T-helper 2 cell treated with Interferon-gamma antibody and Interleukin-4, amounts not matched to agents 5 μg/mL and 100 μg/mL, for 36 hours (primary cell): ENCODE measurements at regions not wholly inside any gene's neighbourhood (a gene's known extent, or its start where the extent isn't known, plus 50 kb on each side); places are given as distances from the start of the nearest gene placed in this dataset.

Experiments
- DNase-seq: peaks from one replicate; pipeline ENCODE4 v3.0.0; 2021; ENCODE audit warnings: low spot score
- H3K27ac Mint-ChIP-seq: one replicate; pipeline ENCODE4 v1.8.0; 2021; ENCODE audit warnings: mild to moderate bottlenecking, mixed read lengths
- H3K27me3 Mint-ChIP-seq: one replicate; pipeline ENCODE4 v1.8.0; 2021; ENCODE audit warnings: low read depth, mixed read lengths
- H3K36me3 Mint-ChIP-seq: one replicate; pipeline ENCODE4 v1.8.0; 2021; ENCODE audit warnings: low read depth, mixed read lengths
- H3K4me1 Mint-ChIP-seq: one replicate; pipeline ENCODE4 v1.8.0; 2021; ENCODE audit warnings: low read depth, mixed read lengths
- H3K4me3 Mint-ChIP-seq: one replicate; pipeline ENCODE4 v1.8.0; 2022; ENCODE audit warnings: mild to moderate bottlenecking, moderate library complexity, mixed read lengths
- H3K9me3 Mint-ChIP-seq: one replicate; pipeline ENCODE4 v1.8.0; 2021; ENCODE audit warnings: mixed read lengths

GRCh38 chr1:208298593-208299269 lies 54.5 kb upstream of the PLXNA2 start:
- peaks cover 7% of the 10 kb centered on the region for H3K27me3 Mint-ChIP-seq
- H3K9me3 Mint-ChIP-seq = no peaks in the 10 kb centered on the region
- no peaks in the 10 kb centered on the region for H3K36me3 Mint-ChIP-seq
- H3K4me3 Mint-ChIP-seq = no peak overlapping the region
- H3K4me1 Mint-ChIP-seq = no peaks in the 10 kb centered on the region
- DNase-seq = no peak
- no peak overlapping the region for H3K27ac Mint-ChIP-seq

GRCh38 chr1:208300084-208300770 lies 56.0 kb upstream of the PLXNA2 start:
- Mint-ChIP-seq H3K4me1 (no peaks in the 10 kb centered on the region), H3K27me3 (peaks cover 5% of the 10 kb centered on the region), H3K27ac (no peak overlapping the region), H3K4me3 (no peak overlapping the region), H3K9me3 (no peaks in the 10 kb centered on the region), H3K36me3 (no peaks in the 10 kb centered on the region)
- DNase-seq = no peak

- peaks cover 3% of the 10 kb centered on the region for H3K27me3 Mint-ChIP-seq
- no peaks in the 10 kb centered on the region for H3K4me1 Mint-ChIP-seq
- DNase-seq = no peak
- no peak overlapping the region for H3K4me3 Mint-ChIP-seq
- no peaks in the 10 kb centered on the region for H3K9me3 Mint-ChIP-seq
- H3K36me3 Mint-ChIP-seq = no peaks in the 10 kb centered on the region
- no peak overlapping the region for H3K27ac Mint-ChIP-seq
Observed at GRCh38 chr1:208302699-208303238, 58.6 kb upstream of the PLXNA2 start.

- H3K9me3 Mint-ChIP-seq = no peaks in the 10 kb centered on the region
- no peak overlapping the region for H3K4me3 Mint-ChIP-seq
- DNase-seq = no peak
- no peaks in the 10 kb centered on the region for H3K4me1 Mint-ChIP-seq
- no peak overlapping the region for H3K27ac Mint-ChIP-seq
- no peaks in the 10 kb centered on the region for H3K27me3 Mint-ChIP-seq
- no peaks in the 10 kb centered on the region for H3K36me3 Mint-ChIP-seq
Observed at GRCh38 chr1:208303743-208304712, 59.8 kb upstream of the PLXNA2 start.

GRCh38 chr1:208308221-208308620 lies 64.0 kb upstream of the PLXNA2 start:
- Mint-ChIP-seq H3K9me3 (no peaks in the 10 kb centered on the region), H3K36me3 (no peaks in the 10 kb centered on the region)
- DNase-seq = no peak

GRCh38 chr1:208309771-208310170 lies 65.6 kb upstream of the PLXNA2 start:
- no peak for DNase-seq
- Mint-ChIP-seq H3K4me3 (no peak overlapping the region), H3K36me3 (no peaks in the 10 kb centered on the region), H3K9me3 (no peaks in the 10 kb centered on the region), H3K27ac (no peak overlapping the region), H3K4me1 (no peaks in the 10 kb centered on the region), H3K27me3 (peaks cover 2% of the 10 kb centered on the region)

More at GRCh38 chr1:208308221-208308620, 64.0 kb upstream of the PLXNA2 start:
- Mint-ChIP-seq H3K4me3 (no peak overlapping the region), H3K27me3 (no peaks in the 10 kb centered on the region), H3K27ac (no peak overlapping the region), H3K4me1 (no peaks in the 10 kb centered on the region)

- DNase-seq = no peak
- H3K9me3 Mint-ChIP-seq = no peaks in the 10 kb centered on the region
Observed at GRCh38 chr1:208312706-208313105, 68.5 kb upstream of the PLXNA2 start.

GRCh38 chr1:208314431-208314830 lies 70.2 kb upstream of the PLXNA2 start:
- Mint-ChIP-seq H3K36me3 (no peaks in the 10 kb centered on the region), H3K4me1 (no peaks in the 10 kb centered on the region), H3K27me3 (peaks cover 2% of the 10 kb centered on the region), H3K9me3 (no peaks in the 10 kb centered on the region), H3K4me3 (no peak overlapping the region), H3K27ac (no peak overlapping the region)
- no peak for DNase-seq

More at GRCh38 chr1:208312706-208313105, 68.5 kb upstream of the PLXNA2 start:
- H3K4me3 Mint-ChIP-seq = no peak overlapping the region
- no peaks in the 10 kb centered on the region for H3K36me3 Mint-ChIP-seq
- no peaks in the 10 kb centered on the region for H3K4me1 Mint-ChIP-seq
- H3K27ac Mint-ChIP-seq = no peak overlapping the region
- peaks cover 2% of the 10 kb centered on the region for H3K27me3 Mint-ChIP-seq

- no peaks in the 10 kb centered on the region for H3K4me1 Mint-ChIP-seq
Observed at GRCh38 chr1:208318150-208318734, 74.1 kb upstream of the PLXNA2 start.

GRCh38 chr1:208324005-208324404 lies 79.8 kb upstream of the PLXNA2 start:
- H3K4me1 Mint-ChIP-seq = no peaks in the 10 kb centered on the region
- no peak overlapping the region for H3K4me3 Mint-ChIP-seq

More at GRCh38 chr1:208318150-208318734, 74.1 kb upstream of the PLXNA2 start:
- no peaks in the 10 kb centered on the region for H3K36me3 Mint-ChIP-seq
- H3K4me3 Mint-ChIP-seq = no peak overlapping the region
- no peaks in the 10 kb centered on the region for H3K9me3 Mint-ChIP-seq
- no peak for DNase-seq
- H3K27ac Mint-ChIP-seq = no peak overlapping the region
- peaks cover 2% of the 10 kb centered on the region for H3K27me3 Mint-ChIP-seq

GRCh38 chr1:208326033-208326432 lies 81.8 kb upstream of the PLXNA2 start:
- Mint-ChIP-seq H3K36me3 (no peaks in the 10 kb centered on the region), H3K4me3 (no peak overlapping the region), H3K27me3 (peaks cover 4% of the 10 kb centered on the region), H3K4me1 (no peaks in the 10 kb centered on the region), H3K9me3 (no peaks in the 10 kb centered on the region), H3K27ac (no peak overlapping the region)
- no peak for DNase-seq

More at GRCh38 chr1:208324005-208324404, 79.8 kb upstream of the PLXNA2 start:
- Mint-ChIP-seq H3K27me3 (no peaks in the 10 kb centered on the region), H3K36me3 (no peaks in the 10 kb centered on the region), H3K9me3 (no peaks in the 10 kb centered on the region), H3K27ac (no peak overlapping the region)
- DNase-seq = no peak

GRCh38 chr1:208329300-208329699 lies 85.1 kb upstream of the PLXNA2 start:
- H3K36me3 Mint-ChIP-seq = no peaks in the 10 kb centered on the region
- no peaks in the 10 kb centered on the region for H3K4me1 Mint-ChIP-seq
- DNase-seq = no peak
- no peaks in the 10 kb centered on the region for H3K9me3 Mint-ChIP-seq
- H3K27ac Mint-ChIP-seq = no peak overlapping the region
- H3K4me3 Mint-ChIP-seq = no peak overlapping the region
- H3K27me3 Mint-ChIP-seq = peaks cover 8% of the 10 kb centered on the region

GRCh38 chr1:208332036-208332773 lies 88.0 kb upstream of the PLXNA2 start:
- H3K4me3 Mint-ChIP-seq = no peak overlapping the region
- no peaks in the 10 kb centered on the region for H3K9me3 Mint-ChIP-seq
- H3K27ac Mint-ChIP-seq = no peak overlapping the region
- H3K36me3 Mint-ChIP-seq = no peaks in the 10 kb centered on the region
- no peaks in the 10 kb centered on the region for H3K4me1 Mint-ChIP-seq
- peaks cover 14% of the 10 kb centered on the region for H3K27me3 Mint-ChIP-seq
- no peak for DNase-seq
